ENCODE measurements at regions not wholly inside any gene's neighbourhood (a gene's known extent, or its start where the extent isn't known, plus 50 kb on each side); places are given as distances from the start of the nearest gene placed in this dataset.

DNA sequence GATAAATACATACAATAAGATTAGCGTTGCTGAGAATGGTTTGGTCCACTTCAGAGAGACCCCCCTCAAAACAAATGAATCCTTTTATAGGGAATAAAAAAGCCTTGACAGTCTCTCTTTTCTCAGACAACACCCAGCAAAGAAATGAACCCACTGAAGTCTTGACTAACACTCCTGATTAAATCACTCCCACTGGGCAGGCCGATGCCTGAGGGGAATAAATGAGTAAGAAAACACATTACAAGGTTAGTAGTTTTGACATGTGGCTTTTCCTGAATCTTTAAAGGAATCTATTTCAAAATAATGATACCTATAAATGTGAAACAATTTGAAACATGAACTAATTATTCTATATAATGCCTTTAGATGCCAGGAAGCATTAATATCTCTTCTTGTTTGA is 146.9 kb upstream of the POGK start:
- H3F3A ChIP-seq (ENCODE audit: insufficient read depth, low read length, poor library complexity, severe bottlenecking): no peaks in the 10 kb centered on the region
- no peak overlapping the region for H3K4me3 ChIP-seq (ENCODE audit: low read length)
- no peak for TF ChIP-seq RAD21 (conservative IDR thresholded peaks at IDR 0.05)
- TF ChIP-seq, protein P1, sequence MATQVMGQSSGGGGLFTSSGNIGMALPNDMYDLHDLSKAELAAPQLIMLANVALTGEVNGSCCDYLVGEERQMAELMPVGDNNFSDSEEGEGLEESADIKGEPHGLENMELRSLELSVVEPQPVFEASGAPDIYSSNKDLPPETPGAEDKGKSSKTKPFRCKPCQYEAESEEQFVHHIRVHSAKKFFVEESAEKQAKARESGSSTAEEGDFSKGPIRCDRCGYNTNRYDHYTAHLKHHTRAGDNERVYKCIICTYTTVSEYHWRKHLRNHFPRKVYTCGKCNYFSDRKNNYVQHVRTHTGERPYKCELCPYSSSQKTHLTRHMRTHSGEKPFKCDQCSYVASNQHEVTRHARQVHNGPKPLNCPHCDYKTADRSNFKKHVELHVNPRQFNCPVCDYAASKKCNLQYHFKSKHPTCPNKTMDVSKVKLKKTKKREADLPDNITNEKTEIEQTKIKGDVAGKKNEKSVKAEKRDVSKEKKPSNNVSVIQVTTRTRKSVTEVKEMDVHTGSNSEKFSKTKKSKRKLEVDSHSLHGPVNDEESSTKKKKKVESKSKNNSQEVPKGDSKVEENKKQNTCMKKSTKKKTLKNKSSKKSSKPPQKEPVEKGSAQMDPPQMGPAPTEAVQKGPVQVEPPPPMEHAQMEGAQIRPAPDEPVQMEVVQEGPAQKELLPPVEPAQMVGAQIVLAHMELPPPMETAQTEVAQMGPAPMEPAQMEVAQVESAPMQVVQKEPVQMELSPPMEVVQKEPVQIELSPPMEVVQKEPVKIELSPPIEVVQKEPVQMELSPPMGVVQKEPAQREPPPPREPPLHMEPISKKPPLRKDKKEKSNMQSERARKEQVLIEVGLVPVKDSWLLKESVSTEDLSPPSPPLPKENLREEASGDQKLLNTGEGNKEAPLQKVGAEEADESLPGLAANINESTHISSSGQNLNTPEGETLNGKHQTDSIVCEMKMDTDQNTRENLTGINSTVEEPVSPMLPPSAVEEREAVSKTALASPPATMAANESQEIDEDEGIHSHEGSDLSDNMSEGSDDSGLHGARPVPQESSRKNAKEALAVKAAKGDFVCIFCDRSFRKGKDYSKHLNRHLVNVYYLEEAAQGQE (IDR thresholded peaks at IDR 0.05; ENCODE audit: borderline replicate concordance): no peak
- TF ChIP-seq EZH2 (IDR thresholded peaks at IDR 0.05; ENCODE audit: borderline replicate concordance, insufficient read depth, low read length, poor library complexity, severe bottlenecking): no peak
- TF ChIP-seq SMC3 (conservative IDR thresholded peaks at IDR 0.05; ENCODE audit: poor library complexity): no peak
- TF ChIP-seq POLR2AphosphoS5 (IDR thresholded peaks at IDR 0.05): no peak
- no peak for TF ChIP-seq EP300 (conservative IDR thresholded peaks at IDR 0.05; ENCODE audit: poor library complexity, severe bottlenecking)
- TF ChIP-seq TAF1 (IDR thresholded peaks at IDR 0.05; ENCODE audit: low read depth): no peak
- TF ChIP-seq CTCF (IDR thresholded peaks at IDR 0.05; ENCODE audit: poor library complexity, severe bottlenecking): no peak
- no peak for TF ChIP-seq MXI1 (conservative IDR thresholded peaks at IDR 0.05; ENCODE audit: poor library complexity, severe bottlenecking)
- no peaks in the 10 kb centered on the region for H4K20me1 ChIP-seq (ENCODE audit: insufficient read depth)
- H3K9ac ChIP-seq (ENCODE audit: low read length): no peak overlapping the region
- no peaks in the 10 kb centered on the region for H3K9me3 ChIP-seq (ENCODE audit: low read length)
- no peaks in the 10 kb centered on the region for H3K27me3 ChIP-seq (ENCODE audit: insufficient read depth, low read depth, low read length)
- H3K27ac ChIP-seq (ENCODE audit: low read length): no peak overlapping the region
- no peaks in the 10 kb centered on the region for H3K79me2 ChIP-seq (replicated peaks; ENCODE audit: insufficient read depth, low read length)
- H3K9me2 ChIP-seq (ENCODE audit: insufficient read depth, low read length): no peaks in the 10 kb centered on the region
- H2AFZ ChIP-seq (ENCODE audit: low read depth, low read length): no peak overlapping the region
- no peaks in the 10 kb centered on the region for H3K36me3 ChIP-seq (ENCODE audit: insufficient read depth, low read length)
- H3K4me2 ChIP-seq (ENCODE audit: low read length): no peak overlapping the region

GRCh38 chr1:166693158-166693557 is 146.1 kb upstream of the POGK start:
- no peaks in the 10 kb centered on the region for H4K20me1 ChIP-seq (ENCODE audit: insufficient read depth)
- no peak overlapping the region for H2AFZ ChIP-seq (ENCODE audit: low read depth, low read length)
- H3K4me3 ChIP-seq (ENCODE audit: low read length): no peak overlapping the region
- TF ChIP-seq RAD21 (conservative IDR thresholded peaks at IDR 0.05) (no peak), EZH2 (IDR thresholded peaks at IDR 0.05; ENCODE audit: borderline replicate concordance, insufficient read depth, low read length, poor library complexity, severe bottlenecking) (no peak)
- no peak overlapping the region for H3K27ac ChIP-seq (ENCODE audit: low read length)
- H3K9me2 ChIP-seq (ENCODE audit: insufficient read depth, low read length): no peaks in the 10 kb centered on the region
- H3K27me3 ChIP-seq (ENCODE audit: insufficient read depth, low read depth, low read length): no peaks in the 10 kb centered on the region
- H3K9ac ChIP-seq (ENCODE audit: low read length): no peak overlapping the region
- H3K79me2 ChIP-seq (replicated peaks; ENCODE audit: insufficient read depth, low read length): no peaks in the 10 kb centered on the region
- no peaks in the 10 kb centered on the region for H3K9me3 ChIP-seq (ENCODE audit: low read length)
- H3F3A ChIP-seq (ENCODE audit: insufficient read depth, low read length, poor library complexity, severe bottlenecking): no peaks in the 10 kb centered on the region
- H3K36me3 ChIP-seq (ENCODE audit: insufficient read depth, low read length): no peaks in the 10 kb centered on the region
- no peak overlapping the region for H3K4me2 ChIP-seq (ENCODE audit: low read length)

Measured in neural cell (in vitro differentiated cells).